CD4-positive, alpha-beta T cell treated with Interferon gamma for 1 hour (primary cell): ENCODE measurements at regions not wholly inside any gene's neighbourhood (a gene's known extent, or its start where the extent isn't known, plus 50 kb on each side); places are given as distances from the start of the nearest gene placed in this dataset.

Experiments
- DNase-seq: peaks from one replicate; pipeline ENCODE4 v3.0.0-alpha.2; 2020

- DNase-seq, result no peak
These were observed 109.7 kb downstream of the VEGFA start for GRCh38 chr6:43879722-43880121.

- DNase-seq, result no peak
These were observed 108.9 kb downstream of the VEGFA start for GRCh38 chr6:43878823-43879495.

- no peak for DNase-seq
These were observed 108.2 kb downstream of the VEGFA start for GRCh38 chr6:43878127-43878634.

GRCh38 chr6:43877463-43878126 is 107.6 kb downstream of the VEGFA start:
- DNase-seq, result no peak

GRCh38 chr6:43877036-43877435 is 107.0 kb downstream of the VEGFA start:
- DNase-seq, result no peak

GRCh38 chr6:43876602-43877001 is 106.6 kb downstream of the VEGFA start:
- DNase-seq, result no peak

GRCh38 chr6:43875849-43876572 is 106.0 kb downstream of the VEGFA start:
- DNase-seq, result no peak

- DNase-seq, result no peak
These were observed 105.0 kb downstream of the VEGFA start for GRCh38 chr6:43874814-43875590.

- DNase-seq, result no peak
These were observed 104.0 kb downstream of the VEGFA start for GRCh38 chr6:43873806-43874714.

- DNase-seq, result no peak
These were observed 101.9 kb downstream of the VEGFA start for GRCh38 chr6:43871933-43872332.

- DNase-seq, result no peak
These were observed 101.3 kb downstream of the VEGFA start for GRCh38 chr6:43871284-43871683.

GRCh38 chr6:43870660-43871061 is 100.7 kb downstream of the VEGFA start:
- no peak for DNase-seq

GRCh38 chr6:43869792-43870659 is 100.0 kb downstream of the VEGFA start:
- no peak for DNase-seq

GRCh38 chr6:43869079-43869710 is 99.2 kb downstream of the VEGFA start:
- no peak for DNase-seq

- no peak for DNase-seq
These were observed 98.5 kb downstream of the VEGFA start for GRCh38 chr6:43868467-43868866.

GRCh38 chr6:43867996-43868395 is 98.0 kb downstream of the VEGFA start:
- DNase-seq, result no peak

- no peak for DNase-seq
These were observed 97.2 kb downstream of the VEGFA start for GRCh38 chr6:43867246-43867645.

- no peak for DNase-seq
These were observed 96.1 kb downstream of the VEGFA start for GRCh38 chr6:43865932-43866645.

- no peak for DNase-seq
These were observed 95.1 kb downstream of the VEGFA start for GRCh38 chr6:43865086-43865485.

- no peak for DNase-seq
These were observed 92.9 kb downstream of the VEGFA start for GRCh38 chr6:43862925-43863324.
